ENCODE measurements at regions not wholly inside any gene's neighbourhood (a gene's known extent, or its start where the extent isn't known, plus 50 kb on each side); places are given as distances from the start of the nearest gene placed in this dataset.

DNA sequence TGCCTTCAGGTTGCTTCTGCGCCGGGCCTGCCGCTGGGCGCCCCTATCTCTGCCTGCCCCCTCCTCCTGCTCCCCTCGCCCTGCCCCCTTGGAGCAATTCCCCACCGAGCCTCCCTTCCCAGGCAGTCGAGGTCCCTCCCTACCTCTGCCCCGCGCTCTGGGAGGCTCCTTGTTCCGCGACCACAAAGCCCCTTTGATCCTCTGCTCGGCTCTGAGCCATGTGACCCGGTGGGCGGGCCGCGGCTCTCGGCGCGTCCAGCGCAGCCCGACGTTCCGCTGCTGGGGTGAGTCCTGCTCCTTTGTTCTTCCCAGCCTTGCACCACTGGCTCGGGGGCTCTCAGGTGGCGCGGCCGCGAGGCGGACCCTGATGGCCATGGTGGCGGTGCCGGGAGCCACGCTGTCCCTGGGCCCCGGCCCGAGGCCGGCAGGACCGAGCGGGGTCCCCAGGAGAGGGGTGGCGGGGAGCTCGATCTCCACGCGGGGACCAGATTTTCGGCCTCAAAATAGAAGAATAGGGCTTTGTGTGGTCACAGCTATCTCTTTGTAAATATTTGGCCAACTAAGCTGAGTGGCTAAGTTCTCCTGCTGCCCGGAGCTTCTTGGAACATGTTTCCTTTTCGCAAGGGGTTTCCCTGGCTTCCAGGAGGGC is 310.6 kb downstream of the SEC14L1 start (continued):
- TF ChIP-seq, protein P1, sequence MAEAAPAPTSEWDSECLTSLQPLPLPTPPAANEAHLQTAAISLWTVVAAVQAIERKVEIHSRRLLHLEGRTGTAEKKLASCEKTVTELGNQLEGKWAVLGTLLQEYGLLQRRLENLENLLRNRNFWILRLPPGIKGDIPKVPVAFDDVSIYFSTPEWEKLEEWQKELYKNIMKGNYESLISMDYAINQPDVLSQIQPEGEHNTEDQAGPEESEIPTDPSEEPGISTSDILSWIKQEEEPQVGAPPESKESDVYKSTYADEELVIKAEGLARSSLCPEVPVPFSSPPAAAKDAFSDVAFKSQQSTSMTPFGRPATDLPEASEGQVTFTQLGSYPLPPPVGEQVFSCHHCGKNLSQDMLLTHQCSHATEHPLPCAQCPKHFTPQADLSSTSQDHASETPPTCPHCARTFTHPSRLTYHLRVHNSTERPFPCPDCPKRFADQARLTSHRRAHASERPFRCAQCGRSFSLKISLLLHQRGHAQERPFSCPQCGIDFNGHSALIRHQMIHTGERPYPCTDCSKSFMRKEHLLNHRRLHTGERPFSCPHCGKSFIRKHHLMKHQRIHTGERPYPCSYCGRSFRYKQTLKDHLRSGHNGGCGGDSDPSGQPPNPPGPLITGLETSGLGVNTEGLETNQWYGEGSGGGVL (tag by site-specific recombination; IDR thresholded peaks at IDR 0.05) = peak; percentile 68
- TF ChIP-seq ZNF391 (tag by site-specific recombination; IDR thresholded peaks at IDR 0.05; ENCODE audit: borderline replicate concordance, low read depth) (no peak), ZNF155 (tag by site-specific recombination; IDR thresholded peaks at IDR 0.05) (no peak), ZNF423 (tag by site-specific recombination; IDR thresholded peaks at IDR 0.05) (no peak), ZBTB20 (tag by site-specific recombination; IDR thresholded peaks at IDR 0.05) (peak; percentile 56; the same call in 1 of the 2 replicates), EGR2 (tag by site-specific recombination; IDR thresholded peaks at IDR 0.05; ENCODE audit: low read depth) (peak; percentile 52; the same call in 1 of the 2 replicates), MEIS1 (CRISPR knock-in tag; IDR thresholded peaks at IDR 0.05; ENCODE audit: borderline replicate concordance) (no peak), BCL11A (tag by site-specific recombination; IDR thresholded peaks at IDR 0.05; ENCODE audit: low read depth) (no peak), PRDM1 (tag by site-specific recombination; IDR thresholded peaks at IDR 0.05) (no peak), ZFP41 (tag by site-specific recombination; IDR thresholded peaks at IDR 0.05; ENCODE audit: borderline replicate concordance) (no peak), MZF1 (tag by site-specific recombination; IDR thresholded peaks at IDR 0.05; ENCODE audit: borderline replicate concordance) (no peak), ZNF837 (tag by site-specific recombination; IDR thresholded peaks at IDR 0.05) (no peak), SALL2 (tag by site-specific recombination; IDR thresholded peaks at IDR 0.05; ENCODE audit: borderline replicate concordance) (no peak), ZNF26 (tag by site-specific recombination; IDR thresholded peaks at IDR 0.05) (no peak), ZNF239 (tag by site-specific recombination; IDR thresholded peaks at IDR 0.05) (no peak), ZNF302 (tag by site-specific recombination; IDR thresholded peaks at IDR 0.05; ENCODE audit: low read depth) (no peak), ZNF37A (tag by site-specific recombination; IDR thresholded peaks at IDR 0.05) (no peak), ZNF571 (tag by site-specific recombination; IDR thresholded peaks at IDR 0.05) (no peak), ZNF404 (tag by site-specific recombination; IDR thresholded peaks at IDR 0.05) (no peak), GLI4 (tag by site-specific recombination; IDR thresholded peaks at IDR 0.05) (no peak), ZSCAN23 (tag by site-specific recombination; IDR thresholded peaks at IDR 0.05) (no peak), ZNF777 (tag by site-specific recombination; IDR thresholded peaks at IDR 0.05; ENCODE audit: borderline replicate concordance) (no peak), SETDB1 (IDR thresholded peaks at IDR 0.05; ENCODE audit: insufficient read length, low read length) (no peak), ZNF362 (tag by site-specific recombination; IDR thresholded peaks at IDR 0.05) (no peak), ZNF776 (tag by site-specific recombination; IDR thresholded peaks at IDR 0.05; ENCODE audit: borderline replicate concordance) (no peak), ZNF530 (tag by site-specific recombination; IDR thresholded peaks at IDR 0.05; ENCODE audit: low read depth) (no peak), ZNF324 (tag by site-specific recombination; IDR thresholded peaks at IDR 0.05) (no peak), ELK4 (IDR thresholded peaks at IDR 0.05; ENCODE audit: borderline replicate concordance, low read depth, low read length) (no peak), SP2 (tag by site-specific recombination; IDR thresholded peaks at IDR 0.05) (peak; percentile 72), ZNF791 (tag by site-specific recombination; IDR thresholded peaks at IDR 0.05) (no peak), ZNF366 (tag by site-specific recombination; conservative IDR thresholded peaks at IDR 0.05) (no peak), ZBTB6 (tag by site-specific recombination; IDR thresholded peaks at IDR 0.05) (no peak), ZNF169 (tag by site-specific recombination; IDR thresholded peaks at IDR 0.05) (no peak)
